Large intestine (tissue), 3 donors: ENCODE measurements at regions not wholly inside any gene's neighbourhood (a gene's known extent, or its start where the extent isn't known, plus 50 kb on each side); places are given as distances from the start of the nearest gene placed in this dataset.

Source experiments
- DNase-seq, 2 donors: peaks; one replicate each; pipeline versions ENCODE4 v3.0.0 to v3.0.0-alpha.2; 2013
- H3K27ac ChIP-seq: one replicate; pipeline ENCODE4 v1.5.1; 2013; ENCODE audit warnings: low read length
- H3K27me3 ChIP-seq: 2 replicates; pipeline ENCODE4 v1.6.1; 2013; ENCODE audit warnings: low read length; ENCODE audit not compliant: control insufficient read depth, insufficient read depth
- H3K36me3 ChIP-seq: 2 replicates; pipeline ENCODE4 v1.6.1; 2013; ENCODE audit warnings: low read length; ENCODE audit not compliant: control insufficient read depth, insufficient read depth
- H3K4me1 ChIP-seq: one replicate; pipeline ENCODE4 v1.6.1; 2013; ENCODE audit warnings: low read length; ENCODE audit not compliant: control insufficient read depth, insufficient read depth
- H3K4me3 ChIP-seq: one replicate; pipeline ENCODE4 v1.5.1; 2013; ENCODE audit warnings: low read length
- H3K9me3 ChIP-seq: one replicate; pipeline ENCODE4 v1.6.1; 2013; ENCODE audit warnings: mild to moderate bottlenecking, low read depth, low read length, moderate library complexity; ENCODE audit not compliant: control insufficient read depth
- WGBS: methylation state at CpG from one replicate; pipeline ENCODE4 v1.1.5; 2013; ENCODE audit warnings: low lambda C conversion rate; ENCODE audit not compliant: insufficient coverage; 5-methylcytosine and 5-hydroxymethylcytosine counted together

- H3K9me3 ChIP-seq, result no peaks in the 10 kb centered on the region
- no peak for DNase-seq
- no peaks in the 10 kb centered on the region for H3K36me3 ChIP-seq
- H3K27me3 ChIP-seq, result no peaks in the 10 kb centered on the region
- no peak overlapping the region for H3K27ac ChIP-seq
- H3K4me1 ChIP-seq, result no peaks in the 10 kb centered on the region
- H3K4me3 ChIP-seq, result no peak overlapping the region
- WGBS, result no CpG with 5 or more reads among the region's 4 CpGs
Observed at GRCh38 chrX:6407542-6407941, 127.4 kb downstream of the VCX3A start.

DNA sequence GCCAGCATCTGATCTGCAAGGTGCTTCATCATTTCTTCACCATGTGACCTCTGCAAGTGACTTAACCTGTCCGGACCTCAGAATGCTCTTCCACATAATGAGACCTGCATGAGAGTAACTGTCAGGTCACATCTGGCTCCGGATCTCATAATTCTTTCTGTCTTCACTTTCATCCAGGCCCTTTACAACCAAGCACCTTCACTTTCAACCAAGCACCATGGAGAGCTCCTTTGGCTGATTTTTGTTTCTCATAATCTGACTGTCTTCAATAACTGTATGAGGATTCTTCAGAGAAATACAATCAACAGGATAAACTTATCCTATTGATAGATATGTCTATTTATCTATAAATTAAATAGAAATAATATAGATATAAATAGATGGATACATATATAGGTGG lies 148.1 kb downstream of the VCX3A start:
- no peak for DNase-seq
- WGBS, result no CpG with 5 or more reads among the region's 2 CpGs
- Histone ChIP-seq H3K27me3 (no peaks in the 10 kb centered on the region), H3K9me3 (no peaks in the 10 kb centered on the region), H3K36me3 (no peaks in the 10 kb centered on the region), H3K27ac (no peak overlapping the region), H3K4me1 (peaks cover 10% of the 10 kb centered on the region), H3K4me3 (no peak overlapping the region)

- WGBS, result no CpG with 5 or more reads among the region's 4 CpGs
- Histone ChIP-seq H3K27ac (no peak overlapping the region), H3K9me3 (no peaks in the 10 kb centered on the region), H3K27me3 (no peaks in the 10 kb centered on the region), H3K4me3 (no peak overlapping the region), H3K36me3 (no peaks in the 10 kb centered on the region), H3K4me1 (peaks cover 13% of the 10 kb centered on the region)
- DNase-seq, result no peak
Observed at GRCh38 chrX:6384921-6385320, 150.0 kb downstream of the VCX3A start.

- Histone ChIP-seq H3K36me3 (no peaks in the 10 kb centered on the region), H3K4me3 (no peak overlapping the region), H3K4me1 (peaks cover 13% of the 10 kb centered on the region), H3K9me3 (no peaks in the 10 kb centered on the region), H3K27ac (no peak overlapping the region), H3K27me3 (no peaks in the 10 kb centered on the region)
- DNase-seq, result no peak
- no CpG with 5 or more reads among the region's 6 CpGs for WGBS
Observed at GRCh38 chrX:6384371-6384770, 150.5 kb downstream of the VCX3A start.

DNA sequence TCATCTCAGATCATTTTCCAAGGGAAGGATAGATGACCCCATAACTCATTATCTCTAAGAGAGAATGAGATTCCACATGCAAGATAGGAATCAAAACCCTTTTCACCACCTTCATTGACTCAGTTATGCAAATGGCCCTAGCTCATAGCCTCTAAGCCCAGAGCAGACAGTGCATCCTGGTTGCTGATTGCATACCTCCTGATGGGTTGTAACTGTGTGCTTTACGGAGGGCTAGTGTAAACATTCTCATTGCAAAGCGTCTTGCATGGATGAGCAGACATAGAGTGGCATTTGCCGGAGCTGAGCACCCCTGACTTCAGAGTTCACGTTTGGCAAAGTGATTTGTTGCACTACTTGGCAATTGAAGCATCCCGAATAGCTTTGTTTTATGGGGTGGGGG lies 151.0 kb downstream of the VCX3A start:
- no peaks in the 10 kb centered on the region for H3K27me3 ChIP-seq
- WGBS, result no CpG with 5 or more reads among the region's 5 CpGs
- no peaks in the 10 kb centered on the region for H3K36me3 ChIP-seq
- peaks cover 13% of the 10 kb centered on the region for H3K4me1 ChIP-seq
- no peak overlapping the region for H3K27ac ChIP-seq
- H3K9me3 ChIP-seq, result no peaks in the 10 kb centered on the region
- H3K4me3 ChIP-seq, result no peak overlapping the region
- no peak for DNase-seq

DNA sequence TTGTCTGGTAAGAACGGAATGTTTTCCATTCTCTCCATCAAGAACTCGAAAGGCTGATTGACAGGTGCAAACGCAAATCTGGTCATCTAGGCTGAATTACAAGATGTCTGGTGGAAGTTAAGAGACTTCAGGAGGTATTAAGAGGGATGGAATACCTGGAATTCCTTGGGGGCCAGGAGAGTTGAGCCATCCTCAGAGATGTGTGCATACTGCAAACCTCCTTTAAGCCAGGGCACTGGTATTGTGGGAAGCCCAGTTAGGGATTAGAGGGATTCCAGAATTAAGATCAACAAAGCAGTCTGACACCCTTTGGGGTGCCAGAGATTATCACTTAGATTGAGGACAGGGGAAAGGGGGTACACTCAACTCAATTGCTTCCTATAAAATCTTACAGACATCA lies 151.4 kb downstream of the VCX3A start:
- Histone ChIP-seq H3K27ac (no peak overlapping the region), H3K36me3 (no peaks in the 10 kb centered on the region), H3K27me3 (no peaks in the 10 kb centered on the region), H3K9me3 (no peaks in the 10 kb centered on the region), H3K4me3 (no peak overlapping the region), H3K4me1 (peaks cover 13% of the 10 kb centered on the region)
- no peak for DNase-seq
- no CpG with 5 or more reads among the region's 3 CpGs for WGBS

DNA sequence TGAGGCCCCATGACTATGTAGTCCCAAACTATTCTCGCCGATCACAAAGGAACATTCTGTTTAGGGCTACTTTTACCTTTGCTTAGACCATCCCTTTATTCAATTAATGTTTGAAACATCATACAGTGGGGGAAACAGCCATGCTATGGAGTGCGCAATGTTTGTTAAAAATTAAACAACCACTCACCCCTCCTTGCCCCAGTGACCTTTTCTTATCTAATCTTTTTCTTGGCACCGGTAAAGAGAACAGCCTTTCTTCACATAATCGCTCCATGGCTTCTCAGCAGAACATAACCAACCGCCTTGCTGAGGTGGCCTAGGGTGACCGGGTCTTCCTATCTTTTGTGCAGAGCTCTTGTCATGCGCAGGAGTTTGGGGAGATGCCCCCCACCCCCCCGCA lies 152.6 kb downstream of the VCX3A start:
- H3K36me3 ChIP-seq, result no peaks in the 10 kb centered on the region
- WGBS, result no CpG with 5 or more reads among the region's 9 CpGs
- H3K4me1 ChIP-seq, result peaks cover 13% of the 10 kb centered on the region
- no peak overlapping the region for H3K4me3 ChIP-seq
- H3K9me3 ChIP-seq, result no peaks in the 10 kb centered on the region
- DNase-seq, result peak; percentile 33 to 47
- no peak overlapping the region for H3K27ac ChIP-seq
- H3K27me3 ChIP-seq, result no peaks in the 10 kb centered on the region

GRCh38 chrX:6377103-6377764 lies 148.6 kb upstream of the NLGN4X start:
- Histone ChIP-seq H3K36me3 (no peaks in the 10 kb centered on the region), H3K4me3 (no peak overlapping the region), H3K27me3 (no peaks in the 10 kb centered on the region), H3K27ac (no peak overlapping the region), H3K4me1 (peaks cover 6% of the 10 kb centered on the region), H3K9me3 (no peaks in the 10 kb centered on the region)
- WGBS, result no CpG with 5 or more reads among the region's 3 CpGs
- no peak for DNase-seq

DNA sequence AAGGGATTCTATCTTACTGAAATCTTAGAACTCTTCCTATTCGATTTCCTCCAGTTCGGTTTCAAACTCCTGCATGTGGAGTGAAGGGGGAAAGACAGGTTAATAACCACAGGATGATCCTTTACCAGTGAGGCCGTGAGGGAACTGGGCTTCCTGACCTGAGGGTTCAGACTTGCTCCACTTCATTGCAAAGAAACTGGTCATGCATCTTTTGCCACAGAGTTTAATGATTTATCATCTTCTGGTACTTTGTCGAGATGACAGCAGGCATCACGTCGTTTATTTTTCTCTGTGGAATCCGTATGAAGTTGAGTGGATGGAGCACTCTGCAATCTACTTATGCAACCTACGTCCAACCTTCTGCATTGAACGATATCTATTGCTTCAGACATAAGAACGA lies 145.9 kb upstream of the NLGN4X start:
- Histone ChIP-seq H3K4me1 (no peaks in the 10 kb centered on the region), H3K36me3 (no peaks in the 10 kb centered on the region), H3K27ac (no peak overlapping the region), H3K9me3 (no peaks in the 10 kb centered on the region), H3K27me3 (no peaks in the 10 kb centered on the region), H3K4me3 (no peak overlapping the region)
- no peak for DNase-seq
- WGBS, result no CpG with 5 or more reads among the region's 10 CpGs

DNA sequence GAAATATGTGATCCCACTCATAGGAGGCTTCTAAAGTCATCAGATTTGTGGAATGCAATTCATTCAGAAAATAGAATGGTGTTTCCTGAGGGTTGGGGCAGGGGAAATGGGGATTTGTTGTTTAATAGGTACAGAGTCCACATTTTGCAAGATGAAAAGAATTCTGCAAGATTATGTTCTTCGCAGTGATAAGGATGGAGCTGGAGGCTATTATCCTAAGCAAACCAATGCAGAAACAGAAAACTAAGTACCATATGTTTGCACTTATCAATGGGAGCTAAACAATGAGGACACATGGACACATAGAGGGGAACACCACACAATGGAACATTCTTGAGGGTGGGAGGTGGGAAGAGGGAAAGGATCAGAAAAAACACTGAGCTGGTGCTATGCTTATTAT lies 144.3 kb upstream of the NLGN4X start:
- Histone ChIP-seq H3K9me3 (no peaks in the 10 kb centered on the region), H3K27me3 (no peaks in the 10 kb centered on the region), H3K4me1 (no peaks in the 10 kb centered on the region), H3K36me3 (no peaks in the 10 kb centered on the region), H3K4me3 (no peak overlapping the region), H3K27ac (no peak overlapping the region)
- DNase-seq, result peak; percentile 14 to 56
- no CpG with 5 or more reads among the region's 1 CpG for WGBS

GRCh38 chrX:6371353-6371752 lies 142.7 kb upstream of the NLGN4X start:
- no peak for DNase-seq
- Histone ChIP-seq H3K4me3 (no peak overlapping the region), H3K36me3 (no peaks in the 10 kb centered on the region), H3K9me3 (no peaks in the 10 kb centered on the region), H3K27ac (no peak overlapping the region), H3K27me3 (no peaks in the 10 kb centered on the region), H3K4me1 (no peaks in the 10 kb centered on the region)
- WGBS, result no CpG with 5 or more reads among the region's 3 CpGs
